Neural progenitor cell (in vitro differentiated cells): ENCODE measurements at regions not wholly inside any gene's neighbourhood (a gene's known extent, or its start where the extent isn't known, plus 50 kb on each side); places are given as distances from the start of the nearest gene placed in this dataset.

Experiments used
- DNase-seq: peaks from one replicate; pipeline ENCODE4 v3.0.0-alpha.2; 2016; ENCODE audit warnings: low spot score
- H2AFZ ChIP-seq: fragments of 200-600 bp; sonication (generic); replicated peaks from 2 replicates; pipeline ENCODE4 v1.6.1; 2016; ENCODE audit warnings: antibody characterized with exemption
- H3F3A ChIP-seq: fragments of 200-600 bp; sonication (generic); 2 replicates; pipeline ENCODE4 v1.6.1; 2016; ENCODE audit warnings: antibody characterized with exemption, low read depth
- H3K27ac ChIP-seq: fragments of 200-600 bp; sonication (generic); 2 replicates; pipeline ENCODE4 v1.5.1; 2016; ENCODE audit warnings: mild to moderate bottlenecking
- H3K27me3 ChIP-seq: fragments of 200-600 bp; sonication (generic); 2 replicates; pipeline ENCODE4 v1.6.1; 2016; ENCODE audit warnings: mild to moderate bottlenecking, moderate library complexity
- H3K36me3 ChIP-seq: fragments of 200-600 bp; sonication (generic); 2 replicates; pipeline ENCODE4 v1.5.1; 2016
- H3K4me1 ChIP-seq: fragments of 200-600 bp; sonication (generic); 2 replicates; pipeline ENCODE4 v1.6.1; 2016; ENCODE audit warnings: mixed run types
- H3K4me2 ChIP-seq: fragments of 200-600 bp; sonication (generic); 2 replicates; pipeline ENCODE4 v1.6.1; 2016
- H3K4me3 ChIP-seq: fragments of 200-600 bp; sonication (generic); 2 replicates; pipeline ENCODE4 v1.5.1; 2016
- H3K79me2 ChIP-seq: fragments of 200-600 bp; sonication (generic); 2 replicates; pipeline ENCODE4 v1.6.1; 2016; ENCODE audit warnings: low read depth
- H3K9ac ChIP-seq: fragments of 200-600 bp; sonication (generic); 2 replicates; pipeline ENCODE4 v1.6.1; 2016
- H3K9me3 ChIP-seq: fragments of 200-600 bp; sonication (generic); 2 replicates; pipeline ENCODE4 v1.5.1; 2016; ENCODE audit warnings: low read depth
- H4K20me1 ChIP-seq: fragments of 200-600 bp; sonication (generic); 2 replicates; pipeline ENCODE4 v1.6.1; 2016; ENCODE audit warnings: low read depth
- H3K27ac Mint-ChIP-seq: 3 replicates; pipeline ENCODE4 v1.8.0; 2021; ENCODE audit warnings: mixed read lengths
- H3K27me3 Mint-ChIP-seq: 2 replicates; pipeline ENCODE4 v1.8.0; 2022; ENCODE audit warnings: low read depth, mild to moderate bottlenecking, inconsistent platforms, moderate library complexity, mixed read lengths; ENCODE audit not compliant: insufficient read depth
- H3K36me3 Mint-ChIP-seq: 3 replicates; pipeline ENCODE4 v1.8.0; 2021; ENCODE audit warnings: mixed read lengths
- H3K4me1 Mint-ChIP-seq: 3 replicates; pipeline ENCODE4 v1.8.0; 2021; ENCODE audit warnings: mixed read lengths
- H3K4me3 Mint-ChIP-seq: 3 replicates; pipeline ENCODE4 v1.8.0; 2021; ENCODE audit warnings: mild to moderate bottlenecking, moderate library complexity, mixed read lengths
- H3K9me3 Mint-ChIP-seq: 3 replicates; pipeline ENCODE4 v1.8.0; 2020; ENCODE audit warnings: mixed read lengths
- EZH2 ChIP-seq: fragments of 200-600 bp; sonication (generic); IDR thresholded peaks from 2 replicates; pipeline ENCODE4 v1.6.1; 2017; ENCODE audit warnings: antibody characterized with exemption, mild to moderate bottlenecking, moderate library complexity
- EZH2phosphoT487 ChIP-seq: fragments of 200-600 bp; sonication (generic); IDR thresholded peaks from 2 replicates; pipeline ENCODE4 v1.6.1; 2017; ENCODE audit warnings: antibody characterized with exemption
- TF ChIP-seq, protein P1 (sequence below): fragments of 200-600 bp; sonication (generic); IDR thresholded peaks from 2 replicates; pipeline ENCODE4 v1.5.1; 2017; ENCODE audit warnings: antibody characterized with exemption, mild to moderate bottlenecking

GRCh38 chr14:84998216-84998615 is 531.7 kb upstream of the FLRT2 start:
- no peak for DNase-seq
- Histone ChIP-seq H3K27ac (no peak overlapping the region), H3F3A (no peaks in the 10 kb centered on the region), H3K27me3 (no peaks in the 10 kb centered on the region), H3K9ac (no peak overlapping the region), H4K20me1 (no peaks in the 10 kb centered on the region), H3K4me3 (no peak overlapping the region), H3K9me3 (no peaks in the 10 kb centered on the region), H2AFZ (no peak overlapping the region), H3K79me2 (no peaks in the 10 kb centered on the region), H3K36me3 (no peaks in the 10 kb centered on the region), H3K4me2 (no peak overlapping the region), H3K4me1 (no peaks in the 10 kb centered on the region)
- no peak overlapping the region for H3K4me3 Mint-ChIP-seq
- H3K36me3 Mint-ChIP-seq: no peaks in the 10 kb centered on the region
- peaks cover 4% of the 10 kb centered on the region for H3K27me3 Mint-ChIP-seq
- TF ChIP-seq EZH2phosphoT487 (no peak), EZH2 (no peak)
- TF ChIP-seq, protein P1, sequence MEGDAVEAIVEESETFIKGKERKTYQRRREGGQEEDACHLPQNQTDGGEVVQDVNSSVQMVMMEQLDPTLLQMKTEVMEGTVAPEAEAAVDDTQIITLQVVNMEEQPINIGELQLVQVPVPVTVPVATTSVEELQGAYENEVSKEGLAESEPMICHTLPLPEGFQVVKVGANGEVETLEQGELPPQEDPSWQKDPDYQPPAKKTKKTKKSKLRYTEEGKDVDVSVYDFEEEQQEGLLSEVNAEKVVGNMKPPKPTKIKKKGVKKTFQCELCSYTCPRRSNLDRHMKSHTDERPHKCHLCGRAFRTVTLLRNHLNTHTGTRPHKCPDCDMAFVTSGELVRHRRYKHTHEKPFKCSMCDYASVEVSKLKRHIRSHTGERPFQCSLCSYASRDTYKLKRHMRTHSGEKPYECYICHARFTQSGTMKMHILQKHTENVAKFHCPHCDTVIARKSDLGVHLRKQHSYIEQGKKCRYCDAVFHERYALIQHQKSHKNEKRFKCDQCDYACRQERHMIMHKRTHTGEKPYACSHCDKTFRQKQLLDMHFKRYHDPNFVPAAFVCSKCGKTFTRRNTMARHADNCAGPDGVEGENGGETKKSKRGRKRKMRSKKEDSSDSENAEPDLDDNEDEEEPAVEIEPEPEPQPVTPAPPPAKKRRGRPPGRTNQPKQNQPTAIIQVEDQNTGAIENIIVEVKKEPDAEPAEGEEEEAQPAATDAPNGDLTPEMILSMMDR: no peak
- H3K9me3 Mint-ChIP-seq: no peaks in the 10 kb centered on the region
- H3K27ac Mint-ChIP-seq: no peak overlapping the region
- no peaks in the 10 kb centered on the region for H3K4me1 Mint-ChIP-seq

DNA sequence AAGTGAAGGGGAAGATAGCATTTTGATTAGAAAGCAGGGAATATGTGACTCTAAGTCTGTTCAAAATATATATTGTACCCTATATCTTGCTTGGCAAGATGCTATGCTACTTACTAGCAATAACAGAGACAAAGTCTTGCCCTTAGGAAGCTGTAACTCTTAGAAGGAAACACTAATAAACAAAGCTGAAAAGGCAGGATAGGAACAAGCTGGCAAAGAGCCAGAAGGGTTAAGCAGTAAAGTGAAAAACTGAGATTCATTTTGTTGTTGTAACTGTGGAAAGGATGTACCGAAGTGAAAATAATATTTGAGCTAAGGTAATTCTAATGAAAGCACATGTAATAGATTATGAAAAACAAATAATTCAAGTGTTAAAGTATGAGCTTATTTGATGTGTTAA is 527.1 kb upstream of the FLRT2 start:
- Histone ChIP-seq H3K4me1 (no peaks in the 10 kb centered on the region), H3K27me3 (no peaks in the 10 kb centered on the region), H3K4me2 (no peak overlapping the region), H3K4me3 (no peak overlapping the region), H4K20me1 (no peaks in the 10 kb centered on the region), H3K9ac (no peak overlapping the region), H2AFZ (no peak overlapping the region), H3F3A (no peaks in the 10 kb centered on the region), H3K36me3 (no peaks in the 10 kb centered on the region), H3K27ac (no peak overlapping the region), H3K79me2 (no peaks in the 10 kb centered on the region), H3K9me3 (no peaks in the 10 kb centered on the region)
- Mint-ChIP-seq H3K4me3 (no peak overlapping the region), H3K36me3 (no peaks in the 10 kb centered on the region), H3K27ac (no peak overlapping the region), H3K27me3 (peaks cover 4% of the 10 kb centered on the region), H3K4me1 (no peaks in the 10 kb centered on the region), H3K9me3 (peaks cover 2% of the 10 kb centered on the region)
- DNase-seq: no peak
- TF ChIP-seq, protein P1: no peak
- TF ChIP-seq EZH2phosphoT487 (no peak), EZH2 (no peak)

- TF ChIP-seq, protein P1: no peak
- TF ChIP-seq EZH2 (no peak), EZH2phosphoT487 (no peak)
- Mint-ChIP-seq H3K9me3 (peaks cover 2% of the 10 kb centered on the region), H3K36me3 (no peaks in the 10 kb centered on the region), H3K4me1 (no peaks in the 10 kb centered on the region), H3K27me3 (no peaks in the 10 kb centered on the region), H3K4me3 (no peak overlapping the region), H3K27ac (no peak overlapping the region)
- no peak overlapping the region for H3K27ac ChIP-seq
- no peaks in the 10 kb centered on the region for H3K9me3 ChIP-seq
- no peak overlapping the region for H3K9ac ChIP-seq
- no peak overlapping the region for H3K4me3 ChIP-seq
- no peak overlapping the region for H2AFZ ChIP-seq
- no peaks in the 10 kb centered on the region for H3K4me1 ChIP-seq
- H3K4me2 ChIP-seq: no peak overlapping the region
- DNase-seq: no peak
- no peaks in the 10 kb centered on the region for H3K79me2 ChIP-seq
- no peaks in the 10 kb centered on the region for H3K27me3 ChIP-seq
- H4K20me1 ChIP-seq: no peaks in the 10 kb centered on the region
- H3F3A ChIP-seq: no peaks in the 10 kb centered on the region
- no peaks in the 10 kb centered on the region for H3K36me3 ChIP-seq
Measured at GRCh38 chr14:85003805-85004204, 526.1 kb upstream of the FLRT2 start.
